Muscle of arm (tissue), 1 donor: ENCODE measurements at regions not wholly inside any gene's neighbourhood (a gene's known extent, or its start where the extent isn't known, plus 50 kb on each side); places are given as distances from the start of the nearest gene placed in this dataset.
"Not testable (repeated sequence)": the region's sequence is repeated elsewhere in the genome, so short reads cannot be mapped to it uniquely, and the experiment has no call there.

ENCODE experiments used
- DNase-seq: peaks from one replicate; pipeline ENCODE4 v3.0.0-alpha.2; 2013

- DNase-seq: not testable (repeated sequence)
Observed at GRCh38 chr3:127046690-127047089, 63.8 kb downstream of the PLXNA1 start.

GRCh38 chr3:127049393-127049792, 66.5 kb downstream of the PLXNA1 start:
- no peak for DNase-seq

GRCh38 chr3:127050733-127051132, 67.8 kb downstream of the PLXNA1 start:
- no peak for DNase-seq

GRCh38 chr3:127052121-127052561, 69.2 kb downstream of the PLXNA1 start:
- DNase-seq: peak; percentile 85

DNA sequence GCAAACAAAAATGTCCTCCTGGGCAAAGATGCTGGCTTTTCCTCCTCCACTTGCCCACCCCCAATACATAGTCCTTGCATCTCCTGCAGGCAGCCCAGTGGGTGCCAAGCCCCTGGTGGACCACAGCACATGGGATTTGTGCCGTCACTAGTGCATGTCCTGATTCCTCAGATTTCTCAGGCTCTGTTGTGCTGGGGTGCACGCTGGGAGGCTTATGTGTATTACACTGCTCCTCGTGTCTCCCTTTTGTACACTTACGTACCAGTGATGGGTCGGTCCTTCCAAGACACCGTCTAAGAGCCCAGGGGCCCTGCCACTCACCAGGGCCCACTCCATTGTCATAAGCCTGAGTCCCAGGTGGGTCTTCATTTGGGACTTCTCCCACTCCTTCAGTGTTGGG, 70.1 kb downstream of the PLXNA1 start:
- no peak for DNase-seq

DNA sequence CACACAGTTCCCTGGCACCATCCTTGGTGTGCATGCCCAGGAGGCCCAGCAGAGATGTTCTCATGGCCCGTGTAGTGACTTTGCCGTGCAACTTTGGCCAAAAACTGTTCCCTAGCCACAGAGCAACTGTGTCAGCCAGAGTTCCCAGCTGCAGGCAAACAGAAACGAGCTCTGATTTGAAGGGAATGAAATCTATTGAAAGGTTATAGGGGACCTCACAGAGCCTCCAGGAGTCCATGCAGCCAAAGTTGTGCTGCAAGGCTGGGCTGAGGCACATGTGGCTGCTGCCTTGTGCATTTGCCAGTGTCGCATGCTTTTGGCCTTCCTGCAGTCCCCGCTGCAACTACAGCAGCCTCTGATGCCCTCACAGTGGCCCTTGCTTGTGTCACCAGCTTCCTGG, 70.5 kb downstream of the PLXNA1 start:
- peak; percentile 73 for DNase-seq

- DNase-seq: no peak
Observed at GRCh38 chr3:127053979-127054378, 71.1 kb downstream of the PLXNA1 start.

DNA sequence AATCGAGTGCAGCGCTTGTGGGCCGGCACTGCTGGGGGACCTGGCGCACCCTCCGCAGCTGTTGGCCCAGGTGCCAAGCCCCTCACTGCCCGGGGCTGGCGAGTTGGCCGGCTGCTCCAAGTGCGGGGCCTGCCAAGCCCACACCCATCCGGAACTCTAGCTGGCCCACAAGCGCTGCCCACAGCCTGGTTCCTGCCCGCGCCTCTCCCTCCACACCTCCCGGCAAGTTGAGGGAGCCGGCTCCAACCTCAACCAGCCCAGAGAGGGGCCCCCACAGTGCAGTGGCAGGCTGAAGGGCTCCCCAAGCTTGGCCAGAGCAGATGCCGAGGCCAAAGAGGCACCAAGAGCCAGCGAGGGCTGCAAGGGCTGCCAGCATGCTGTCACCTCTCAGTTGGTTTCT, 73.4 kb downstream of the PLXNA1 start:
- no peak for DNase-seq

- no peak for DNase-seq
Observed at GRCh38 chr3:127056976-127057375, 74.1 kb downstream of the PLXNA1 start.

DNA sequence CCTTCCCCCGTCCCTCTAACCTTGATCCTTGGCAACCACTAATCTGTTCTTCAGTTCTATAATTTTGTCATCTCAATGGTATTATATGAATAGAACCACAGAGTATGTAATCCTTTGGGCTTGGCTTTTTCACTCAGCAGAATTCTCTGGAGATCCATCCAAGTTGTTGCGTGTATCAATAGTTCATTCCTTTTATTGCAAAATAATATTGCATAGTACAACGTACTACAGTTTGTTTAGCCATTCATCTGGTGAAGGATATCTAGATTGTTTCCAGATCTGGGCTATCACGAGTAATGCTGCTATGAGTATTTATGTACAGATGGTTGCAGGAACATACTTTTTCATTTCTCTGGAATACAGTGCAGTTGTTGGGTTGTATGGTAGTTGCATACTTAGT, 76.2 kb downstream of the PLXNA1 start:
- DNase-seq: no peak

DNA sequence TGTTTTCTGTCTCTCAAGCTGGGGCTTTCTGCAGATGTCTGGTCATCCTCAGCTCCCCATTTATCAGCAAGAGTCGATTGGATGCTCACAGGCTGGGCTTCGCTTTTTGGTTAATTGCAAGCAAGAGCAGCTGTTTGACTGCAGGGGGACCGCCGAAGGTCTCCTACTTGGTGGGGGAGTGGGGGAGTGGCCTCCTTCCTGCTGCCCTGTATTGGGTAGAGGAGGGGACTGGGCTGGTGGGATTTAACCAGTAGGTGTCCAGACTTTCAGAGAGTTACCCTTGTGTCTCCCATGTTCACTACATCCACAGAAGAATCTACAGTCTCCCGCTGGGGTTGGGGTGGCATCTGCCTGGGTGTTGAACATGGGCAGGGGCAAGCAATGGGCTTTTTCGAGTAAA, 78.7 kb downstream of the PLXNA1 start:
- DNase-seq: no peak

DNA sequence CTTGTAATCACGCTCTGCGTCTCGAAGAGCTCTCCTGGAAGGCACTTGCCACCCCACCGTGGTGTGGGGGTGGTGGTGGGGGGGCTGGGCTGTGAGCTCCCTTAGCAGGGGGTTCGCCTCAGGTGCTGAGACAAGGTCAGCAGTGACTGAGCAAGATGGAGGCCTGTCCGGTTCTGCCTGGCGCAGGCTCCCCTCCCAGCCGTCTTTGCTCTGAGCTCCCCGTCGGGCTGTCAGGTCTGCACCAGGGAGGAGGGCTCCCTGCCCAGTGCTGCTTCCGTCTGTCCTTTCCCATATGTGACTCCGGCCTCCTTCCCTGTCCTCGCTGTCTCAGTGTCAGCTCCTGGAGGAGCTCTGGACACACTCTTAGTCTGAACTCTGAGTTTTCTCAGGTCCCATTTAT, 80.0 kb downstream of the PLXNA1 start:
- no peak for DNase-seq

DNA sequence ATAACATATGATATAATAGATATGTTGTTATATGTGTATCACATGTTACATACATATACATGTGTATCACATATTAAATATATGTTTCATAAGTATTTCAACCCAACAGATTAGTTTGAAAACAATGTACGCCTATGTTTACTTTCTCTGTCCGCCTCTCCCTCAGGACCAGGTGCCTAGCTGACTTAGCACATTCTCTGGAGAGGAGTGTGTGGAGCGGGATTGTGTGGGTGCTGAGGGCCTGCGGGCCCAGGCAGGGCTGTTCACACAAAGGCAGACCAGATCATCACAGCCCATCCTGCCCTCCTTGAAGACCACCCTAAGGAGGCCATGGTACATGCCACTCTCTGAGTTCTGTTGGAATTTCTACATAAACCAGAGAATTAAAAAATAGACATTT, 81.0 kb downstream of the PLXNA1 start:
- no peak for DNase-seq

DNA sequence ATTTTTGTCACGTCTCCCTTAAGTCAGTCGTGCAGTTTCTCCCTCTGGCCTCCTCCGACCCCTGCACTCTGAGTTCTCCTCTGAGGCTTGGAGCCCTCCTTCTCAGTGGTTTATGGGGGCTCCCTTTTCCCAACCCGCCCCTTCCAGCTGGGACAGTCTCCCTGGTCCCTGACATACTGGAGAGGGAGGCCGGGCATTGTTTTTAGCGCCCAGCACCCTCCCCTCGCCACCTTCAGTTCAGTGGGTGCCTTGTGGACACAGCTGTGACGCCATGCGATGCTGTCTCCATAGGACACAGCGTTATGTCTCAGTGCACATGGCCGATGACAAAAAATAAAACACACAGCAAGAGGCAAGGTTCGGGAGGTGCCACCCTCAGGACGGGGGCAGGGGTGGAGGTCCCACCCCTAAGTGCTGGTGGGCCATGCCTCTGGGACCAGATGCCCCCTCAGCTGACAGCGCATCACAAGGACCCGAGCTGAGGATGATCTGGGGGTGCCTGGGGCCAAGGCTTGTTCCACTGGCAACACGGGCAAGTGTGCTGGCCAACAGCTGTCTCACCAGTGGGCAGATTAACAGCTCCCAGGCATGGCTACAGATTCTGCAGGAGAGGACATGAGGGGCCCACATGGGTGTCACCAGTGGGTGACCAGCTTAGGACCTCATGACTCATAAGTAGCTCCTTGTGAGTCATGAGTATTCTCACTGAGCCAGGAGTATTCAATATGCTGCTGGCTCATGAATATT, 81.6 kb downstream of the PLXNA1 start:
- DNase-seq: no peak

DNA sequence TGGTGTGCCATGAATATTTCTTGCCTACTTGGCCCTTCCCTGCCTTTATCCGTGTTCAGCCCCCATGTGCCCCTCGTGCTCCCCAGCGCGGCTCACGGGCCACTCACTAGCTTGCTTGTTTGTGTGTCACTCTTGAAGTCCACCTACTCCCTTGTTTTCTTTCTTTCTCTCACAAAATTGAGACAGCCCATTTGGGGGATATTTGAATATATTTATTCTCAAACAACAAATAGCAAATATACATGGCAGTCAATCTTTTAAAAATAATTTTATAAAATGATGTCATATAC, 82.2 kb downstream of the PLXNA1 start:
- DNase-seq: no peak

GRCh38 chr3:127065561-127066290, 82.8 kb downstream of the PLXNA1 start:
- no peak for DNase-seq

- no peak for DNase-seq
Observed at GRCh38 chr3:127066635-127067034, 83.7 kb downstream of the PLXNA1 start.

GRCh38 chr3:127067116-127067910, 84.4 kb downstream of the PLXNA1 start:
- no peak for DNase-seq

DNA sequence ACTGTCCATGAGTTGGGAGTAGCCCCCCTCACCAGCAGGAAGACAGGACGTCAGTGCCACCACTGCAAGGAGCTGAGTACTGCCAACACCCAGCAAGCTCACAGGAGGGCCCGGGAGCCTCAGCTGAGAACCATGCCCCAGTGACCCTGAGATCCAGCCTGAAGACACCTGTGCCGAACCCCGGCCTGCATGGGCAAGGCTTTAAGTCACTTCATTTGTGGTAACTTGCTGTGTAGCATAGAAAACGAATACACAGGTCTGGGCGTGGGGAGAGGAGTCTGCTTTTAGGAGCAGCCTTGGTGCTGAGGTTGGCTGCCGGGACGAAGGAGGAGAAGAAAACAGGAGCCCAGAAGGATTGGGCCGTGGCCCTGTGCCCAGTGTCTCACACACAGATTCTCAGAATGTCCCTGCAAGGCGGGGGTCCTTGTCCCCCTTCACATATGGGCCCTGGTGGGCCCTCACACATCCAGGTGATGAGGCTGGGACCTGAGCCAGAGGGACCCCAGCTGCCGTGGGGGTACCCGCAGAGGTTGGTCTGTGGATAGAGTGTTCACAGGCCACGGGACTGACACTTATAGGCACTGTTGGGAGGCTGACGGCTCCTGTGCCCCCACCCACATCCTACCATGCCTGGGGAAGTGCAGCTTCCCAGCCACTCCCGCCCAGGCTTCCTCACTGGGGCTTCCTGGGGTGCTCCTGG, 85.3 kb downstream of the PLXNA1 start:
- DNase-seq: no peak

- no peak for DNase-seq
Observed at GRCh38 chr3:127068871-127069270, 86.0 kb downstream of the PLXNA1 start.

DNA sequence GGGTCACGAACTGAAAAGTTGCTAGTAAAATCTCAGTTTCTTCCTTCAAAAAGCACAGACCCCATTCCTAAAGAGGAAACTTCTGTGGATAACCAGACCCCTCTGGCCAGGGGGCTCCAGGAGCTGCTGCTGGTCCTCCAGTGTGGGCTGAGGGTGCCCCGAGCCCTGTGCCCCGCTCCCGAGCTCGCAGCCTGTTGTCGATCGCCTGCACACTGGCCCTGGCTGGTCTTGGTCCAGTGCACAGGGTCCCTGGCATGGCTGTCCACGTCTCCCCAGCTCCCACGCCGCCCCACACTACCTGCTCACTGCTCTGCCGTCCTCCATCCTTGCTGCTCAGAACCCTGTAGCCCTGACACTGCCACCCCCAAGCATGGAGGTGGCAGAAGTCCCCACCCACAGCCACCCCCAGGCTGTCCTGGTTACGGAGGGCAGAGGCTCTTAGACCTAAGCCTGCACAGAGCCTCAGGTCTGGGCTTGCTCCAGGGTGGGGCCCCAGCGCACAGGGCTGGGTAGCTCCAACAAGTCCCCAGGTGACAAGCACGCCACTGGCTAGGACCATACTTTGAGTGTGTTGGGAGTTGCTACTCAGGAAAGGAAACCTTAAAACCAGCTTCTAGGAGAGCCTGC, 87.0 kb downstream of the PLXNA1 start:
- no peak for DNase-seq

DNA sequence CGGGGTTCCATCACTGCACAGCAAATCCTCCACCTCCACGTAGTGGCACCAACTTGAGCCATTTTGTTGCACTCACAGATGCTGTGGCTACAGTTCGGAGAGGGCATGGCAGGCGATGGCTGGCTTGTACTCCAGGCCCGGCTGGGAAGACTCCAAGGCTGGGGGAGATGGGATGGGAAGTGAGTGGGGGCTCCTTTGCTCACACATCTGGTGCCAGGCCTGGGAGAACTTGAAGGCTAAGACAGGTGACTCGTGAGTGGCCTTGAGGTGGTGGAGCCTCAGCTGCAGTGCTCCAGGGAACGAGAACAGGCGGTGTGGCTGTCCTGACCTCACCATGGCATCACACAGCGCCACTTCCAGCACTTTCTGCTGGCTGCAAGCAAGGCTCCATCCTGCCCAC, 87.9 kb downstream of the PLXNA1 start:
- no peak for DNase-seq
